Muscle layer of colon (tissue), 2 donors: ENCODE measurements at regions not wholly inside any gene's neighbourhood (a gene's known extent, or its start where the extent isn't known, plus 50 kb on each side); places are given as distances from the start of the nearest gene placed in this dataset.

ENCODE experiments used
- H3K27ac ChIP-seq: one replicate; pipeline ENCODE4 v1.7.0; 2013; ENCODE audit warnings: low read depth, mild to moderate bottlenecking, low read length, moderate library complexity
- H3K27me3 ChIP-seq, 2 donors: one replicate each; pipeline ENCODE4 v1.7.0; 2013; ENCODE audit warnings: low read length in 2 of 2, mild to moderate bottlenecking in 2 of 2; ENCODE audit not compliant: insufficient read depth in 2 of 2, control insufficient read depth in 1 of 2
- H3K36me3 ChIP-seq: one replicate; pipeline ENCODE4 v1.7.0; 2013; ENCODE audit warnings: mild to moderate bottlenecking, low read length; ENCODE audit not compliant: insufficient read depth
- H3K4me1 ChIP-seq: one replicate; pipeline ENCODE4 v1.7.0; 2013; ENCODE audit warnings: mild to moderate bottlenecking, low read length; ENCODE audit not compliant: insufficient read depth
- H3K4me3 ChIP-seq, 2 donors: one replicate each; pipeline ENCODE4 v1.7.0; 2013; ENCODE audit warnings: low read length in 2 of 2, low read depth in 1 of 2, mild to moderate bottlenecking in 1 of 2, moderate library complexity in 1 of 2
- H3K9ac ChIP-seq: one replicate; pipeline ENCODE4 v1.7.0; 2013; ENCODE audit warnings: low read length
- H3K9me3 ChIP-seq: one replicate; pipeline ENCODE4 v1.7.0; 2013; ENCODE audit warnings: mild to moderate bottlenecking, low read length
- donor health status: abdominal sarcoma.
- donor health status: Adenocarcinoma of cecum.

- Histone ChIP-seq H3K9ac (no peak overlapping the region), H3K9me3 (no peaks in the 10 kb centered on the region), H3K36me3 (peaks cover 7% of the 10 kb centered on the region), H3K27ac (no peak overlapping the region), H3K27me3 (no peaks in the 10 kb centered on the region), H3K4me1 (no peaks in the 10 kb centered on the region), H3K4me3 (no peak overlapping the region)
Measured at GRCh38 chr20:3354247-3354646, 53.2 kb downstream of the DNAAF9 start.

- no peaks in the 10 kb centered on the region for H3K27me3 ChIP-seq
- peaks cover 4% of the 10 kb centered on the region for H3K36me3 ChIP-seq
- H3K27ac ChIP-seq, result no peak overlapping the region
Measured at GRCh38 chr20:3353646-3354045, 53.8 kb downstream of the DNAAF9 start.

GRCh38 chr20:3352202-3352601 is 55.3 kb downstream of the DNAAF9 start:
- no peak overlapping the region for H3K27ac ChIP-seq
- H3K36me3 ChIP-seq, result peaks cover 12% of the 10 kb centered on the region
- H3K9ac ChIP-seq, result no peak overlapping the region
- no peaks in the 10 kb centered on the region for H3K4me1 ChIP-seq
- no peaks in the 10 kb centered on the region for H3K27me3 ChIP-seq
- H3K4me3 ChIP-seq, result no peak overlapping the region
- no peaks in the 10 kb centered on the region for H3K9me3 ChIP-seq

More at GRCh38 chr20:3353646-3354045, 53.8 kb downstream of the DNAAF9 start:
- Histone ChIP-seq H3K4me1 (no peaks in the 10 kb centered on the region), H3K9ac (no peak overlapping the region), H3K9me3 (no peaks in the 10 kb centered on the region), H3K4me3 (no peak overlapping the region)

DNA sequence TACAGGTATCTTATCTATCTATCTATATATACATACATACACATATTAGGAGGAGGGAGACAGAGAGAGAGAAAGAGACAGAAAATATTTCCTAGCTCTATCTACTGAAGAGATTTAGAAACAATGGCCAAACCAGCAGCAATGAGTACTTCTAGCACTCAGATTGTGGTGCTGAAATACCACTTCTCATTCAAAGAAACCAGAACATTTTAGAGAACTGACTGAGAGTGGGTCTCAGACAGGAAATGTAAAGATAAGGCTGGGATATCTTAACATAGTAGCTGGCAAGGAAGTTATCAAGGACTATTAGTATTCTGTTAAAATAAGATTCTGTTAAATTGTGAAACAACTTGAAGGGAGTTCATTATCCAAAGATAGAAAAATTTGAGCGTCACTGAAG is 57.0 kb downstream of the DNAAF9 start:
- H3K36me3 ChIP-seq, result peaks cover 22% of the 10 kb centered on the region

DNA sequence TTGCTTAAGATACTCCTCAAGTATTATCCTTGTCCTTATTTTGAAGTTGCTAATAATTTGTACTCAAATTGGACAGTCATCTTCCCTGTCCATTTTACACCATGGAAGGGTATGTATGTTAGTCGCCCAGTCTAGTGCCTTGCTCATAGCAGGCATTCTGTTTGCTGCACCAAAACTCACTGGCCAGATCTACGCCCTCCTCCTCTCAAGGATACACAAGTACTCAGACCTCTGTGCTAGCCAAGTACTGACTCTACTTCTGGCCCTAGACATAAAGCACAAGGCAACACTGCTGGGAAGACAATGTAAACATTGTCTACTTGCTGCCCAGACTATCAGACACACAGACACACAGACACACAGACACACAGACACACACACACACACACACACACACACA is 57.7 kb downstream of the DNAAF9 start:
- Histone ChIP-seq H3K9me3 (no peaks in the 10 kb centered on the region), H3K9ac (no peak overlapping the region), H3K27ac (no peak overlapping the region), H3K27me3 (no peaks in the 10 kb centered on the region), H3K4me1 (no peaks in the 10 kb centered on the region), H3K36me3 (peaks cover 22% of the 10 kb centered on the region), H3K4me3 (no peak overlapping the region)

More for the DNA sequence above, 57.0 kb downstream of the DNAAF9 start:
- no peak overlapping the region for H3K9ac ChIP-seq
- no peak overlapping the region for H3K4me3 ChIP-seq
- H3K27me3 ChIP-seq, result no peaks in the 10 kb centered on the region
- H3K4me1 ChIP-seq, result no peaks in the 10 kb centered on the region
- no peak overlapping the region for H3K27ac ChIP-seq
- no peaks in the 10 kb centered on the region for H3K9me3 ChIP-seq

DNA sequence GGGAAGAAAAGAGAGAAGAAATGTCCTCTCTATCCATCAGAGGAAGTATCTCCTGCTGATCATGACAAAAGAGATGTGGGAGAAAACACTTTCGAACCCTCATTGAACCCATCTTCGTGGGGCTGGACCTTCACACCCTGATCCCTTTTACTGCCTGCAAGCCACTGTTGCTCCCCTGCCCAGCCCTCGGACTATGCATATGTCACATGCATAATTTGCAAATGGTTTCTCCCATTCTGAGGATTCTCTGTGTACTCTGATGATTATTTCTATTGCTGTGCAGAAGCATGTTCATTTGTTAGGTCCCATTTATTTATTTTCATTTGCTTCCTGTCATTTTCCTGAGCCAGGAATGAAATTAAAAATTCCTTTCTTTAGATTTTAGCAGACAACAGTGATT is 64.7 kb downstream of the DNAAF9 start:
- Histone ChIP-seq H3K9ac (no peak overlapping the region), H3K27ac (no peak overlapping the region), H3K36me3 (peaks cover 32% of the 10 kb centered on the region), H3K4me1 (no peaks in the 10 kb centered on the region), H3K9me3 (no peaks in the 10 kb centered on the region), H3K4me3 (no peak overlapping the region), H3K27me3 (no peaks in the 10 kb centered on the region)

DNA sequence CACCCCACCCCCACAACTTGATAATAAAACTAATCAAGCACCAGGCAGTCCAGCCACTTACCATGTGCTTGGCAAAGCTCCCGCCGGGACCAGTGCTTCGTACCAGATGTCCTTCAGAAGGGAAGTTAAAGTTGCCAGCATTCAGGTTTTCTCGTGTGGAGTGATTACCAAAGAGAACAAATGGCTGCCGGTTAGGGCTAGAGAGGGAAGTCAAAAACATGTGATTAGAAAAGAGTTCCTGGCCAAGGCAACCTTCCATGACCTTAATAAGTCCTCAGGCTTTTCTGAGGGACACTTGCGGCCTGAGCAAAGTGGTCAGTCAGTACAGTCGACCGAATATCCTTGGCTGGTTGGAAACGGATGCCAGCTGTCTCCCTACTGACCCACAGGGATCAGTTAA is 67.0 kb downstream of the DNAAF9 start:
- H3K4me3 ChIP-seq, result no peak overlapping the region

GRCh38 chr20:3339571-3339970 is 67.9 kb downstream of the DNAAF9 start:
- Histone ChIP-seq H3K4me3 (no peak overlapping the region), H3K27me3 (no peaks in the 10 kb centered on the region), H3K27ac (no peak overlapping the region), H3K9ac (no peak overlapping the region), H3K36me3 (peaks cover 16% of the 10 kb centered on the region), H3K4me1 (no peaks in the 10 kb centered on the region), H3K9me3 (no peaks in the 10 kb centered on the region)

More for the DNA sequence above, 67.0 kb downstream of the DNAAF9 start:
- no peaks in the 10 kb centered on the region for H3K4me1 ChIP-seq
- no peaks in the 10 kb centered on the region for H3K9me3 ChIP-seq
- no peak overlapping the region for H3K27ac ChIP-seq
- no peak overlapping the region for H3K9ac ChIP-seq
- H3K27me3 ChIP-seq, result no peaks in the 10 kb centered on the region
- H3K36me3 ChIP-seq, result peaks cover 16% of the 10 kb centered on the region

DNA sequence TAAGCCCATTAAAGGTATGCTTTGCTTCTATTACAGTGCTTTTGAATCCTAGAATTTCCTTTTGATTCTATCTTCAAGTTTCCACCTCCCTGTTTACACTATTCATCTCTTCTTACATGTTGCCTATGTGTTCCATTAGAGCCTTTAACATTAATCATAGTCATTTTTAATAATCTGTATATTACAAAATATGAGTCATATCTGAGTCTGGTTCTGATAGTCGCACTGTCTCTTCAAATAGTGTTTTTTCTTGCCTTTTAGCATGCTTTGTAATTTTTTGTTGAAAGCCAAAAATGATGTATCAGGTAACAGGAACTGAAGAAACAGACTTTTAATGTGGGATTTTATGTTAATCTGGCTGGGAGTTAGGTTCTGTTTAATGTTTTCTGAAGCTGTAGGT is 68.4 kb downstream of the DNAAF9 start:
- Histone ChIP-seq H3K36me3 (peaks cover 18% of the 10 kb centered on the region), H3K4me1 (no peaks in the 10 kb centered on the region), H3K9ac (no peak overlapping the region), H3K9me3 (no peaks in the 10 kb centered on the region), H3K4me3 (no peak overlapping the region), H3K27ac (no peak overlapping the region), H3K27me3 (no peaks in the 10 kb centered on the region)

DNA sequence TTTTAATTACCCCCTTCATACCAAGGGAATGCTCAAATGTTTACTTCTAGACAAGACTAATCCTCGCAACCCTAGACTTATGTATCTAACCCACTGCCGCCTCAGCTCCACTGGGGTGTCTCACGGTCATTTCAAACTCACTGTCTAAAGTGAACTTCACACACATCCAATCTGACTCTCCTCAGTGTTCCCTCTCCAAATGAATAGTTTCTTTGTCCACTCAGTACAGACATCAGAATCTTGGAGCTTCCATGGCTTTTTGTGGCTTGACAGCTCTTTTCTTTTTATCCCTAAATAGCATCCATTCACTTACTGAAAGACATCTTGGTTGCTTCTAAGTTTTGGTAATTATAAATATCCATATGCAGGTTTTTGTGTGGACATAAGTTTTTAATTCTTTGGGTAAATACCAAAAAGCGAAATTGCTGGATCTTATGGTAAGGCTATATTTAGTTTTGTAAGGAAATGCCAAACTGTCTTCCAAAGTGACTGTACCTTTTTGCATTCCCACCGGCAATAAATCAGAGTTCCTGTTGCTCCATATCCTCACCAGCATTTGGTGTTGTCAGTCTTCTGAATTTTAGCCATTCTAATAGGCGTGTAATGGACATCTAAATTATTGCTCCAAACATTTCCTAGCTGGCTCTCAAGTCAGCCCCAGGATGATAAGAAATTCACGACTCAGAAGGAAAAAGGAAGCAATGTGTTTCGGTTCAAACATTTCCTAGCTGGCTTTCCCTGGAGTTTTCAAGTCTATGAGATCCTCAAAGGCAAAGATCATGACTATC is 73.1 kb downstream of the DNAAF9 start:
- Histone ChIP-seq H3K9me3 (no peaks in the 10 kb centered on the region), H3K36me3 (peaks cover 35% of the 10 kb centered on the region), H3K4me3 (no peak overlapping the region), H3K27me3 (no peaks in the 10 kb centered on the region), H3K27ac (no peak overlapping the region), H3K9ac (no peak overlapping the region), H3K4me1 (no peaks in the 10 kb centered on the region)

GRCh38 chr20:3330046-3330741 is 77.3 kb downstream of the DNAAF9 start:
- no peaks in the 10 kb centered on the region for H3K4me1 ChIP-seq
- peaks cover 47% of the 10 kb centered on the region for H3K36me3 ChIP-seq
- no peak overlapping the region for H3K4me3 ChIP-seq
- H3K9me3 ChIP-seq, result no peaks in the 10 kb centered on the region
- no peaks in the 10 kb centered on the region for H3K27me3 ChIP-seq
- no peak overlapping the region for H3K27ac ChIP-seq
- no peak overlapping the region for H3K9ac ChIP-seq
